ENCODE measurements at regions not wholly inside any gene's neighbourhood (a gene's known extent, or its start where the extent isn't known, plus 50 kb on each side); places are given as distances from the start of the nearest gene placed in this dataset.

DNA sequence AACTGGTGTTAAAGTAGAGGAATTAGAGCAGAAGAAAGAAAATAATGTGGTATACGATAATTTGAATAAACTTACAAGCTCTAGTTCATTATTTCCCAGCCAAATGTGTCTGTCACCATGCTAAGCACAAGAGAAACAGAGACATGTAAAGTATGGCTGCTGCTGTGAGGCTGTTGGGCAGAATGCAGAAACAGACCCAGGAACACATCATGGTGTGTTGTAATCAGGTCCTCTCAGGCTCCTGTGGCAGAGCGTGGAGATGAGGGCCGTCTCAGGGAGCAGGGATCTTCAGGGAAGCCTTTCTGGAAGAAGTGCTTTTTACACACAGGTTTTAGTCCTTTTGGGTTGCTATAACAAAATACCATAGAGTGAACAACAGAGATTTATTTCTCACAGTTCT lies 710.7 kb upstream of the SGCG start:
- ChIA-PET CTCF (no interaction called here), POLR2A (no interaction called here)
- FAIRE-seq (no peak), DNase-seq (ENCODE audit: low read depth, low spot score) (no peak)
- BruUV-seq (replicated peaks): no TSS peak
- peaks cover 2% of the 10 kb centered on the region for H3K9me3 ChIP-seq (replicated peaks; ENCODE audit: control insufficient read depth, insufficient read depth, low read length)
- no peaks in the 10 kb centered on the region for H4K20me1 ChIP-seq (replicated peaks; ENCODE audit: control insufficient read depth, extremely low read depth, insufficient read depth, low read length)
- H3K9me1 ChIP-seq (replicated peaks; ENCODE audit: control insufficient read depth, extremely low read depth, insufficient read depth, low read length): no peaks in the 10 kb centered on the region
- TF ChIP-seq, protein P1, sequence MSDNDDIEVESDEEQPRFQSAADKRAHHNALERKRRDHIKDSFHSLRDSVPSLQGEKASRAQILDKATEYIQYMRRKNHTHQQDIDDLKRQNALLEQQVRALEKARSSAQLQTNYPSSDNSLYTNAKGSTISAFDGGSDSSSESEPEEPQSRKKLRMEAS (IDR thresholded peaks at IDR 0.05; ENCODE audit: insufficient read depth, insufficient read length): no peak
- TF ChIP-seq FOS (IDR thresholded peaks at IDR 0.05; ENCODE audit: borderline replicate concordance, insufficient read depth, low read length) (no peak), MYC (IDR thresholded peaks at IDR 0.05; ENCODE audit: low read depth, low read length) (no peak), JUN (IDR thresholded peaks at IDR 0.05; ENCODE audit: borderline replicate concordance, insufficient read depth, insufficient read length, low read depth) (no peak), POLR2AphosphoS5 (IDR thresholded peaks at IDR 0.05; ENCODE audit: insufficient read depth, low read depth, low read length) (no peak), EZH2 (IDR thresholded peaks at IDR 0.05; ENCODE audit: borderline replicate concordance, low read depth, low read length, severe bottlenecking) (no peak), POLR2A (IDR thresholded peaks at IDR 0.05; ENCODE audit: low read depth, low read length) (no peak), GATA2 (IDR thresholded peaks at IDR 0.05; ENCODE audit: insufficient read depth, insufficient read length, low read depth, low read length) (no peak)
- TF ChIP-seq, protein P2, sequence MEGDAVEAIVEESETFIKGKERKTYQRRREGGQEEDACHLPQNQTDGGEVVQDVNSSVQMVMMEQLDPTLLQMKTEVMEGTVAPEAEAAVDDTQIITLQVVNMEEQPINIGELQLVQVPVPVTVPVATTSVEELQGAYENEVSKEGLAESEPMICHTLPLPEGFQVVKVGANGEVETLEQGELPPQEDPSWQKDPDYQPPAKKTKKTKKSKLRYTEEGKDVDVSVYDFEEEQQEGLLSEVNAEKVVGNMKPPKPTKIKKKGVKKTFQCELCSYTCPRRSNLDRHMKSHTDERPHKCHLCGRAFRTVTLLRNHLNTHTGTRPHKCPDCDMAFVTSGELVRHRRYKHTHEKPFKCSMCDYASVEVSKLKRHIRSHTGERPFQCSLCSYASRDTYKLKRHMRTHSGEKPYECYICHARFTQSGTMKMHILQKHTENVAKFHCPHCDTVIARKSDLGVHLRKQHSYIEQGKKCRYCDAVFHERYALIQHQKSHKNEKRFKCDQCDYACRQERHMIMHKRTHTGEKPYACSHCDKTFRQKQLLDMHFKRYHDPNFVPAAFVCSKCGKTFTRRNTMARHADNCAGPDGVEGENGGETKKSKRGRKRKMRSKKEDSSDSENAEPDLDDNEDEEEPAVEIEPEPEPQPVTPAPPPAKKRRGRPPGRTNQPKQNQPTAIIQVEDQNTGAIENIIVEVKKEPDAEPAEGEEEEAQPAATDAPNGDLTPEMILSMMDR (IDR thresholded peaks at IDR 0.05; ENCODE audit: extremely low read depth in 1 of 2, insufficient read depth in 1 of 2, low read depth in 1 of 2, low read length in 2 of 2): no peak
- H3K79me2 ChIP-seq (ENCODE audit: control insufficient read depth, insufficient read depth, low read length): no peaks in the 10 kb centered on the region
- no peak overlapping the region for H3K9ac ChIP-seq (replicated peaks; ENCODE audit: extremely low read depth, insufficient read depth, low read length)
- H3K4me3 ChIP-seq (replicated peaks in 1 of 3; ENCODE audit: insufficient read depth in 1 of 3, low read depth in 1 of 3, low read length in 3 of 3): no peak overlapping the region
- H3K27me3 ChIP-seq (ENCODE audit: control insufficient read depth in 2 of 2, insufficient read depth in 2 of 2, low read length in 2 of 2): no peaks in the 10 kb centered on the region
- no peak overlapping the region for H2AFZ ChIP-seq (ENCODE audit: low read depth, low read length)
- dilution Hi-C loops (cut with MboI; ENCODE audit: extremely low pct_ligation_motif_present, low sequenced_read_pairs): no loop called here
- intact Hi-C loops (cut with micrococcal nuclease): no loop called here
- H3K4me1 ChIP-seq (ENCODE audit: control insufficient read depth, extremely low read depth, insufficient read depth, low read length): no peaks in the 10 kb centered on the region
- no peaks in the 10 kb centered on the region for H3K36me3 ChIP-seq (ENCODE audit: control insufficient read depth in 2 of 2, extremely low read depth in 1 of 2, insufficient read depth in 2 of 2, low read length in 2 of 2)
- no peak overlapping the region for H3K4me2 ChIP-seq (ENCODE audit: insufficient read depth, low read length)
- no peak overlapping the region for H3K27ac ChIP-seq (ENCODE audit: insufficient read depth, low read depth, low read length)

All from endothelial cell of umbilical vein (primary cell).